Non-pigmented ciliary epithelial cell (primary cell): ENCODE measurements at regions not wholly inside any gene's neighbourhood (a gene's known extent, or its start where the extent isn't known, plus 50 kb on each side); places are given as distances from the start of the nearest gene placed in this dataset.
"Not testable (repeated sequence)": the region's sequence is repeated elsewhere in the genome, so short reads cannot be mapped to it uniquely, and the experiment has no call there.

Experiments used
- DNase-seq: peaks from one replicate; pipeline ENCODE4 v3.0.0-alpha.2; 2010; ENCODE audit warnings: low read depth

DNA sequence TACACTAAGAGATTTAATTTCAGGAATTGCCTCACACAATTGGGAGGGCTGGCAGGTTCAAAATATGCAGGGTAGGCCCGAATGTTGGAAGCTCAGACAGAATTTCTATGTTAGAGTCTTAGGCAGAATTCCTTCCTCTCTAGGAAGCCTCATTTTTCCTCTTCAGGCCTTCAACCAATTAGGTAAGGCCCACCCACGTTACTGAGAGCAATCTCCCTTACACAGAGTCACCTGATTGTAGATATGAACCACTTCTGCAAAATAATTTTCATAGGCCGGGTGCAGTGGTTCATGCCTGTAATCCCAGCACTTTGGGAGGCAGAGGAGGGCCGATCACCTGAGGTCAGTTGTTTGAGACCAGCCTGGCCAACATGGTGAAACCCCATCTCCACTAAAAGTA is 50.2 kb upstream of the HIVEP1 start:
- no peak for DNase-seq

DNA sequence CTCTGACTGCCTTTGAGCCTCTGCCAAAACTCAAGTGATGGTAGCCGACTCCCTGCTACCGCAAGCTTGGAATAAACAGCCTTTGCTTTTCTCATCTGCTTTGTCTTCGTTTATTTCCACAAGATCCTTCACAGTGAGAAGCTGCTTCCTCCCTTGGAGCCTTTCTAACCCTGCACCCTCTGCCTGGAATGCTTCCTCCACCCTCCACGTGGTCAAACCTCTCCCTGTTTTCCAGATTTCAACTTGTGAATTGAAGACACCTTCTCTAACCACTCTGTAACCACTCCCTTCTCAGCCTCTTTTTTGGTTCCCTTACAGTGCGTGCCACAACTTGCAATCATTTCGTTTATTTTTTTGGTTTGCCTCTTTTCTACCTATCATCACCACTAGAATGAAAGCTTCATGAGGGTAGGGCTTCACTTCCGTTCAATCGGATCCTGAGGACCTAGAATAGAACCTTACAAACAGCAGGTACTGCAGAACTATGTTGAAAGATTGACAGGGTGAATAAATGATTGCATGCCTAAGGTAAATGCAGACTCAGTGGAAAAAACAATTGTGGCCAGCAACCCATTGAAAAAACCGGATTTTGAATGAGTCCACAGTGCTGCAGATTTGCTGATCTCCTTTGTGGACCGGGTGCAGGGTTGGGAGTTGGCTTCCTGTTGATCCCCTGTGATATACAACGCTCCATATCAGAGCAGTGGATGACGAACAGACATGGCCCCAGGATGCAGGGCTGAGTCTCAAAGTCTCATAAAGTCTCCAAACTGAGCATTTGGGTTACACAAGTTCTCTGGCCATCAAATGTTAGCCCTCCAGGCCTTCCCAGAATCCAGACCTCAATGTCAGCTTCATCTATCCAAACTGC is 51.0 kb upstream of the HIVEP1 start:
- no peak for DNase-seq

DNA sequence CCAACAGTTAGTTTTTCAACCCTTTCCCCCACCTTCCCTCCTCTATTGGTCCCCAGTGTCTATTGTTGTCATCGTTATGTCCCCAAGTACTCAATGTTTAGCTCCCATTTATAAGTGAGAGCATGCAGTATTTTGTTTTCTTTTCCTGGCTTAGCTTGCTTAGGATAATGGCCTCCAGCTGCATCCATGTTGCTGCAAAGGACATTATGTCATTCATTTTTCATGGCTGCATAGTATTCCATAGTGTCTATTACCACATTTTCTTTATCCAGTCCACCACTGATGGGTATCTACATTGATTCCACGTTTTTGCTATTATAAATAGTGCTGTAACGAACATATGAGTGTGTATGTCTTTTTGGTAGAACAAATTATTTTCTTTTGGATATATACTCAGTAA is 55.3 kb upstream of the HIVEP1 start:
- no peak for DNase-seq

DNA sequence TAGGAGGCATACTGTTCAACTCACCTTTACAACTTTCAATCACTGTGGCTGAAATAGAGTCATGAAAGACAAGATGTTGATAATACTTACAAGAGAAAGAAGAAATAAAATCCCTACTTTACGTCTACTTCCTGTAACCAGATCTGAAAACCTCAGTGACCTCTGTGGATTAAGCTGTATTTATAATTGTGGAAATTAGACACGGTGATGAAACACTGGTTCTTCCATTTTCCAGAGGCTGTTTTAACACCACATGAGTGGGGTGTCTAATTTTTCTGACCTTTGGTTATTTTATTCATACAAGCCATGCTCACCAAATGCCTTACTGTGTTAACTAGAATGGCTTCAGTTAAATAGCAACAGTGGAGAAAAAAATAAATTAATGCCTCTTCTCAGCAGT is 58.5 kb upstream of the HIVEP1 start:
- no peak for DNase-seq

DNA sequence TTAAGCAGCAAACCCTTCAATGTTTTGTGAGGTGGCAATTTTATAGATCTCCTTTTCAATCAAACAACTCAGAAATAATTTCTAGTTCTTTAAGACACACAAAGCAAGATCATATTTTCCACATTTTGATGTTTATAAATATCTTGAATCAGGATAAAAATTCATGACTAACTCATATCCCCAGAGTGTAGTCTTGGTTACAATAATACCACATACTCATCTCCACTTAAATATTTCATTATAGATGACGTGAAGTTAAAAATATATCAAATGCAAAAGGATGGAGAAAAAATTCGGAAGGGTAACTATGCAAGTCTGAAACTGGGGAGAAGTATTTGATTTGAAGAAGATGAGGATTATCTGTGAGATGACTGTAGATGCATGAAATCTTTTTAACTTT is 59.8 kb upstream of the HIVEP1 start:
- DNase-seq: no peak

DNA sequence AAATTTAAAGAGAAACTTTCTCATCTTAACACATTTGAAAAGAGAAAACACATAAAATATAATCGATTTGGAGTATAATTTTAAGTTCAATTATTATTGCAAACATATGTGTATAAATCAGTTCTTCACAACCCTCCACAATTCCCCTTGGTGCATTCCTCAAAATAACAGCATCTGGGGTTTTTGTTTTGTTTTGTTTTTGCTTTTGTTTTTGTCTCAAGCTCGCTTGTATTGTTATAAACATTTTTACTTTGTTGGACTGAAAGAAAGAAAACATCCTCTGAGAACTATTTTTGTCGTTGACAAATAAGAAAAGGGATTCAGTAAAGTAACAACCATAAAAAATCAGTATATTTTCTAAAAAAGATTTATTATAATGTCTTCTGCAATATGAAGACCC is 60.2 kb upstream of the HIVEP1 start:
- no peak for DNase-seq

DNA sequence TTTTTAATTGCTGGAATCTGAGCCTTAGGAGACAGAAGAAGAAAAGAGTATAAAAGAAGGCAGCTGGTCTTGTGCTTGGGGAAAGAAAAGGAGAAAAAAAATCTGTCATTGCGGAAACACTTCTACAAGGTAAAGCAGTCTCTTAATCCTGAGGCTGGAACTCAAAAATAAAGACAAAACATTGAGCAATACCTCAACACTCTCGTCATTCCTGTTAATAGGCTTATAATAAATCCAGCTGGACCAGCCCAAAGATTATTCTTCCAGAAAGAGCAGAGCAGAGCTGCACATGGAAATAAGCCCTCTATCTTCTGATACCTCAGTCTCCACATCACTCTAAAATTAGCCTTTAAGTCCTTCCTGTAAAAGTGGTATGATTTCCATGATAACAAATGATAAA is 62.0 kb upstream of the HIVEP1 start:
- no peak for DNase-seq

DNA sequence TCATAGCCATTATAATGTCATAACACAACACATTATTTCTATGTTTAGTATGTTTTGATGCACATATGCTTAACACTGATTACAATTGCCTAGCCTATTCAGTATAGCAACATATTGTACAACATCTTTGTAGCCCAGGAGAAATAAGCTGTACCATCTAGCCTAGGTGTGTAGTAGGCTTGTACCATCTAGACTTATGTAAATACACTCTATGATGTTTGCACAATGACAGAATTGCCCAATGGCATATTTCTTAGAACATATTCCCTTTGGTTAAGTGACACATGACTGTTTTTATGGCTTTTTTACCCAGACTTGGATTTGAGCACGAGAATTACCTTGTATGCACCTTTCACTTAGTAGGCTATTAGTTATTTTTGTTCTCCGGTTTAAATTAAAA is 64.5 kb upstream of the HIVEP1 start:
- no peak for DNase-seq

DNA sequence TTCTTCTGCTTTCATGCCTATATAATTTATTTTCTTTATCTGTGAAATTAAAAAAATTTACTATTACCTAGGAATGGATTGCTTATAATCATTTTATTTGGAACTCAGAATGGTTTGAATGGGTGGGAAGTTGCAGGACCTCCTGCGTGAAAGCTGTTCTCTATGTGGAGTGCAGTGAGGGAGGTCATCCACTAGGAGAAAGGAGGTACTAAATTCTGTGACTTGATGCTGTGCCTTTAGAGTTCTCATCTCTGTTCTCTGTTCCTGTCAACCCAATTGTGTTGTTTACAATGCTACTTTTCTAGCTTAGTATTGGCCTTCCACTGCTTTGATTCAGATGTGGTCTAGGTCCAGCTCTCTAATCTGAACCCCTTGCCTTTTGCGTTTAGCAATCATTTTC is 65.0 kb upstream of the HIVEP1 start:
- DNase-seq: no peak

DNA sequence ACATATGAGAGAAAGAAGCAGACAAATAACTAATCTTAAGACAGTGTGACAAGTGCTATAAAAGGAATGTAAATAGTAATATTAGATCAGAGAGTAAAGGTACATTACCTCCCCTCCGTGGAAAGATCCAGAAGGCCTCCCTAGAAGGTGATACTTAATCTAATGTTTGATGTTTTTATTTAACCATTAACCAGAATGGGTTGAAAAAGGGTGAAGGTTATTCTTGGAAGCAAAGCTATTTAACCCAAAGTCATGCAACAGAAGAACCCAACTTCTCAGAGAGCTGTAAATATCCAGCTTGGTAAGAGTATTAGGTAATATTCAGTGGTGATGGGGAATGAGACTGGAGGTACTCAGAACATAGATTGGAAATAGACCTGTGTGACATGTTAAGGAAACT is 68.0 kb upstream of the HIVEP1 start:
- DNase-seq: no peak

DNA sequence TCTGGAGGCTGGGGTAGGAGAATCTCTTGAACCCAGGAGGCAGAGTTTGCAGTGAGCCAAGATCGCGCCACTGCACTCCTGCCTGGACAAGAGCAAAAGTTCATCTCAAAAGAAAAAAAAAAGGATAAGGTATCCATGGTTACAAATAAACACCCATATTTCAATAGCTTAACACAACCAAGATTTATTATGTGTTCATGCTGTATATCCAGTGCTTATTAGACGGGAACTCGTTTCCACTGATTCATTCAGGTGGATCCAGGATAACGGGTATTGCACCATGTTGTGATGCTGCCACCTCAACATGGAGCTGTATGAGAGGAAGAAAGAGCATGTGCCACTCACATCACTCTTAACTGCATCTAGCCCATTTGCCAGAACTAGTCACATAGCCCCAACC is 69.1 kb upstream of the HIVEP1 start:
- no peak for DNase-seq

DNA sequence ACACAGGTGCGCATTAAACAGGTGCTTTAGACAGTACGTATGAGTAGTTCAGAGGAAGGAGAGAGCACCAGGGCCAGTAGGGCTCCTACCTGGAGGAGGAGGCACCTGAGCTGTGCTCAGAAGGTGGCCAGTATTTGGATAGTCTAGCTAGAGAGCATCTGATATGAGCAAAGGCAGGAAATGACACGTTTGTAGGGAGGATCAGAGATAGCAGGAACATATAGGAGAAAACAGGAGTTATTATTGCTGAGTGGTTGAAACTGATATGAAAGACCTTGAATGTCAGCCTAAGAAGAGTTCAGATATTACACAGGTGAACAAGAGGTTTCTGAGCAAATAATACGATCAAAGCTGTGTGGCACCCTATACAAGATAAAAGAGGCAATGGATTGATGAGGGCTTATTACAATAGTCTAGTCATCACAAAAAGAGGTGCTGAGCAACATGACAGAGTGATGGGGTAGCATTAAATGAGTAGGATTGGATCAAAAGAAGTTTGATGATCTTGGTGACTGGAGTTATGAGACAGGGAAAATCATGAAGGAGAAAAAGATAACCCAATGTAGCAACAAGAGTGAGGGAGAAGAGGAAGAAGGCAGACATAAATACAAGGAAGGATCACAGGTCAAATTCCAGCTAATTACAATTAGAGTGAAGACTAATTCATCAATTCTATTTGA is 69.8 kb upstream of the HIVEP1 start:
- DNase-seq: no peak

DNA sequence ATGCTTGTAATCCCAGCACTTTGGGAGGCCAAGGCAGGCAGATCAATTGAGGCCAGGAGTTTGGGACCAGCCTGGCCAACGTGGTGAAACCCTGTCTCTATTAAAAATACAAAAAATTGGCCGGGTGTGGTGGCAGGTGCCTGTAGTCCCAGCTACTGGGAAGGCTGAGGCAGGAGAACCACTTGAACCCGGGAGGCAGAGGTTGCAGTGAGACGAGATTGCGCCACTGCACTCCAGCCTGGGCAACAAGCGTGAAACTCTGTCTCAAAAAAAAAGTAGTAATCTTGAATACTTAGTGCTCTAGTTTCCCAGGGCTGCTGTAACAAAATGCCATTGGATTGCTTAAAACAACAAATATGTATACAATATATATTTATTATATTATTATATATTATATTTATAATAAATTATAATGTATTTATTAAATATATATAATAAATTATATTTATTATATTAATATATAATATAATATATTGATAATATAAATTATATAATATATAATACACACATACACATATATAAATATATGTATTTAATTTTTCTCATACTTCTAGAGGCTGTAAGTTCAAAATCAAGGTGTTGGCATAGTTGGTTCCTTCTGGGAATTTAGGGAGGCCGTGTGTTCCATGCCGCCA is 71.5 kb upstream of the HIVEP1 start:
- DNase-seq: not testable (repeated sequence)

DNA sequence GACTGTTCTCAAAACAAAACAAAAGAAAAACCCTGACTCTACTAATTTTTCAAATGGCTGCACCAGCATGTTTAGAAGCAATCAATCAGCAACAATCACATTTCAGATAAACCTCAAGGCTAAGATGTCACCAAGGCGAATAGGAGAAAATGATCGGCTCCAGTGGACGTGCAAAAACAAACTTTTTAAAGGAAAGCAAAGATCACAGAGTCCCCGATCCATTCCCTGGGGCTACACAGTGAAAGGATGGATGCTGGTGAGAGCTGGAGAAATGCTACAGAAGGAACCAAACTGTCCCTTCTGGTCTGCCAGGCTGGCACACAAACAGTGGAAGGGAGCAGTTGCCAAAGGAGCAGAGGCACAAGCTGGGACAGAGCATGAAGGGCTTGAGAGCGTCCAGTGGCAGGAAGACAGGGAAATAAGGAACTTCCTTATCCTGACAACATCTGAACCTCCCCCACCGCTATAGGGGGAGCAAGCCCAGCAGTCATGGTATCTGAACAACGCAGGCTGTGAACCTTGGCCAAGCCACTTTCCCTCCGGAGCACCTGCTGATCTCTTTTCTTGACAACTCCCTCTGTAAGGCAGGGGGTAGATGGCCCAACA is 73.7 kb upstream of the HIVEP1 start:
- no peak for DNase-seq

DNA sequence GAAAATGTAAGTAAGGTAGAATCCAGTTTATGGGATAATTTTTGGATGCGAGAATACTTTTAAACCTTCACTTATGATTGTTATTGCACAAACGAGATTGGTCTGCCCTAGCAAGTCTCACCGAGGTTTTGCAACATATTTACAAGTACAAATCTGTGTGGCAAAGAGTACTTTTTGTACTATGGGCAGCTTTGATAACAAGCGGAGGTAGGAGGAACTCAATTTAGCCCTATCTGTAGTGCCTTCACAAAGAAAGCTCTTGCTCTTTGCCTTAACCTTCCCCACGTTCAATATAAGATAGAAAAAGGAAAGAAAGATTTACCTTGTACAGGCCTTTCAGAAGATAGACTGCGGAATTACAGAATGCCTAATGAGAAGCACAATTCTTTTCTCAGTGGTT is 77.5 kb upstream of the HIVEP1 start:
- no peak for DNase-seq

DNA sequence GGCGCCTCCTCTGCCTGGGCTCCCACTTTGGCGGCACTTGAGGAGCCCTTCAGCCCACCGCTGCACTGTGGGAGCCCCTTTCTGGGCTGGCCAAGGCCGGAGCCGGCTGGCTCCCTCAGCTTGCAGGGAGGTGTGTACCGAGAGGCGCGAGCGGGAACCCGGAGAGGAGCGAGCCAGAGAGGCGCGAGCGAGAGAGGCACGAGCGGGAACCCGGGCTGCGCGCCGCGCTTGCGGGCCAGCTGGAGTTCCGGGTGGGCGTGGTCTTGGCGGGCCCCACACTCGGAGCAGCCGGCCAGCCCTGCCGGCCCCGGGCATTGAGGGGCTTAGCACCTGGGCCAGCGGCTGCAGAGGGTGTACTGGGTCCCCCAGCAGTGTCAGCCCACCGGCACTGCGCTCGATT is 79.2 kb upstream of the HIVEP1 start:
- not testable (repeated sequence) for DNase-seq

DNA sequence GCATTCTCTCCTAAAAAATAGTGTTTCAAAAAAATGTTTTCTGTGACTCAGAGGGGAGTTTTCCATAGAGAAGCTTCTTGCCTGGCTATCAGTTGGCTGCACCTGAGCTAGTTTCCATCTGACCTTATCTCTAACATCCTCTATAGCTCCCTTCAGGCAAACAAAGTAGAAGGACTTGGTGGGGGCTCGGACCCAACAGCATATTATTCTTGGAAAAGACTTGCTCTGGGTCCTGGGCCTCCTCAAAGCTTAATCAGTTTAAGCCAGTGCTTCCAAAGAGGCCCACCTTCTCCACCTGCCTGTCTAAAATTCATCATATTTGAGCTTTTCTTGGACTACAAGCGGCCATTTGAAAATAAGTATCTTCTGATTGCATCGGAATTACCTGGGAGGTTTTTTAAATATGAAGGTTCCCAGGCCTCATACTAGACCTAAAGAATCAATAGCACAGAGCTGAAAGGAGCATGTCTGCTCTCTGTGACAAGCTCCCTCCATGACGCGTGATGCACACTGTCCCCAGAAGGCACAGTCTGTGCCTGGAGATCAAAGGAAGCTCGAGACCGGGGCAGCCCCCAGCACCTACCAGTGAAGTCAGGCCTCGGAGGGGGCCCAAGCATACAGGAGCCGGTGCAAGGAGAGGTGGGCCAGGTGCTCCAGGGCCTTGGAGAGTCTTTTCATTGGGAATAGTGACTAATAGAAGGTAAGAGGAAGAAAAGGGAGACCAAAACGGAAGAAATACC is 80.6 kb upstream of the HIVEP1 start:
- no peak for DNase-seq

DNA sequence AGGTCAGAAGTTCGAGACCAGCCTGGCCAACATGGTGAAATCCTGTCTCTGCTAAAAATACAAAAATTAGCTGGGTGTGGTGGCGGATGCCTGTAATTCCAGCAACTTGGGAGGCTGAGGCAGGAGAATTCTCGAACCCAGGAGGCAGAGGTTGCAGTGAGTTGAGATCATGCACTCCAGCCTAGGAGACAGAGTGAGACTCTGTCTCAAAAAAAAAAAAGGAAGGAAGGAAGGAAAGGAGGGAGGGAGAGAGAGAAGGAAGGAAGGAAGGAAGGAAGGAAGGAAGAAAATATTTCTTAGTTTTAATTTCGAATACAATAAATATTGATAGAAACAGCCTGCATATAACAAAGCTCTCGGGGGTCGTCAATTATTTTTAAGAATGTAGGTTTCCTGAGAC is 81.3 kb upstream of the HIVEP1 start:
- not testable (repeated sequence) for DNase-seq

DNA sequence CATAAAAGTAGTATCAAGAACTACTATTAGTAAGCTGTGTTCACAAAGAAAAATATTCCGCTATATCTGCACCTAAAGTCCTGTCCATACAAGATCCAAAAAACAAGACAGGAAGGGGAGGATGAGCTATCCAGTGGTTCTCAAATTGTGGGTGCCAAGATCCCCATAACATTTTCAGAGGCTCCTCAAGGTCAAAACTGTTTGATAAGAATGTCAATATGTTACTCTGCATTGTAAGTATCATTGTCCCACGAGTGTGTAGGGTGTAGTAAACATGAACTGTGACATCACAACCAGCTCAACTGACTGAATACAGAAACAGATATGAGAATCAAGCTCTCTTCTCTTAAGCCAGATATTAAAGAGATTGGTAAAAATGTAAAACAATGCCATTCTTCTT is 81.9 kb upstream of the HIVEP1 start:
- no peak for DNase-seq

DNA sequence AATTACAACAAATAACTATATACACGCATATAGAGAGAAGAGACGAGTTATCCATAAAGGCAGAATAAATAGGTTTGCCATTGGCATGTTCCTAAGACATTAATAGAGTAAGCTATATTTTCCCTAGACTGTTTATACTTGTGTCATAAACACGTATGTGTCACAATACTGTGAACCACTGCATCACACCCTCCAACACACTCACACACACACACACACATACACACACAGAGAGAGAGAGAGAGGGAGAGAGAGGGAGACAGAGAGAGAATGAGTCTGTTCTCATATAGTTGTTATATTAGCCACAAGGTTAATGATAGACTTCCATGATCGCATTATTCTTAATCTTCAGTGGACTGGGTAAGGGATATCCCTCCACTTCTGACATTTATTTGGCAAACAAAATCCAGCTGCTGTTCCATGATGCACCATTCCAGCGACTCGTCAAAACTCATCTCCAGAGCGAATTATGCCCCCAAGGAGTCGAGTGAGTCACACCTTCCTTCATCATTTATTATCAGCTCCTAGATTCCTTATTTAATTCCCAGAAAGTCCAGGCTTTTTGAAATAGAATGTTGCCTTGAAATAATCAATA is 82.8 kb upstream of the HIVEP1 start:
- DNase-seq: no peak

DNA sequence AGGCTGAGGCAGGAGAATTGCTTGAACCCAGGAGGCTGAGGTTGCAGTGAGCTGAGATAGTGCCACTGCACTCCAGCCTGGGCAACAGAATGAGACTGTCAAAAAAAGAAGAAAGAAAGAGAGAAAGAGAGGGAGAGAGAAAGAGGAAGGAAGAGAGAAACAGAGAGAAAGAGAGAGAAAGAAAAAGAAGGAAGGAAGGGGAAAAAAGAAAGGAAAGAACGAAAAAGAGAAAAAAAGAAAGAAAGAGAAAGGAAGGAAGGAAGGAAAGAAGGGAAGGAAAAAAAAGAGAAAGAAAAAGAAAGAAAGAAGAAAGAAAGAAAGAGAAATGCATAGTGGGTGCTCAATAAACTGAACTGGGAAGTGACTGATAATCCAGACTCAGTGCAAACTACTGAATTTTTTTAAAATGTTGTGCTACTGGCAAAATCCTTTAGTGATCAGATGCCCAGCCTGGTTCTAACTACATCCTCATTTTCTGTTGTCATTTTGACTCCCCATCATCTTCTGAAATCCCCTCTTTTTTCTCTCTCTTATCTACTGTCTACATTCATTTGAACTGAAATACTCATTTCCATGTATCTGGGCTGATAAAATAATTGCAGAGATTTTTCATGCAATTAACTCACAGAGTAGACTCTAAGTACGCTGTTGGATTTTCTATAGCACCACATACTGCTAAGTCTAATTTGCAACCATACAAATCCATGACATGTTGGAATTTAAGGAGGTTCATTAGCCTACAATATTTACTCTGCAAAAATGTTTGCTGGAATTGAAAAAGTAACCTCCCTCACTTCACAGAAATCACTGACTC is 85.3 kb upstream of the HIVEP1 start:
- no peak for DNase-seq
